K562 (cell line): ENCODE measurements at regions not wholly inside any gene's neighbourhood (a gene's known extent, or its start where the extent isn't known, plus 50 kb on each side); places are given as distances from the start of the nearest gene placed in this dataset.

Source experiments
- CREM ChIP-seq: IDR thresholded peaks from 2 replicates; pipeline ENCODE4 v1.6.1; 2014; ENCODE audit warnings: antibody characterized with exemption, low read depth
- PTBP1 ChIP-seq: fragments of 200-400 bp; formaldehyde crosslinking; IDR thresholded peaks from 2 replicates; pipeline ENCODE4 v1.6.1; 2017; ENCODE audit warnings: low read depth, low read length

- no peak for TF ChIP-seq CREM
- TF ChIP-seq PTBP1, result no peak
Observed at GRCh38 chr2:156700681-156701080, 264.5 kb downstream of the GPD2 start.
